ENCODE measurements at regions not wholly inside any gene's neighbourhood (a gene's known extent, or its start where the extent isn't known, plus 50 kb on each side); places are given as distances from the start of the nearest gene placed in this dataset.

DNA sequence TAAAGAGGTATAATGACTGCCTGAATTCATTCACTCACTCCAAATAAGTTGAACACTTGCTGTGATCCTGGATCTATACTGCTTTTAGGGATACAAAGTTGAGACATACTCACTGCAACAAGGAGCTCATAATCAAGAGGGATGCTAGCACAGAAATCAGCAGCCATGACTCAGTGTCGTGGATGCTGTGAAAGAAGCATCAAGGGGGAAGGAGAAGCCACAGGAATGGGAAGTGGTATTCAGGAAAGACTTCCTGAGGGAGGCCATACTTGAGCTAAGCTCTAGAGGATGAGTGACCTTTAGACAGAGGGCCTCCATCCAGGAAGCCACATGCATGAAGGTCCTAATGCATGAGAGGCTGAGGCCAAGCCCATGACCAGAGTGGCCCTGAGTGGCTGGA, 245.7 kb upstream of the RORA start:
- DNase-seq: no peak

DNA sequence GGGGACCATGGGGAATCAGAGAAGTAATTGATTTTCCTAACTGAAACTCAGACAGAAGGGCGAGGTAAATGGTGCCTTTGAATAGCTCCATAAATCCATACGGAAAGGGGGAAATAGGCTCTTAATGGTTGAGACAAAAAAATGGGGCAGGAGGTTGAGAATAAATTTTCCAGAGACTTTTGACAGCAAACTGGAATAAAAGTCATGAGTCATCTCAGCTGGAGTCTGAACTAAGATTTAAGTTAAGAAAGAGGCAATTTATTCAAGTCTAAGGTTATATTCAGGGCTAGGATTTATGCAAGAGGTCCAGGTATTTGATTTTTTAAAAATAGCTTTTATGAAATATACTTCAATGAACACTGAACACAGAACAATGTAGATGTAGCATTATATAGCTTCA, 238.7 kb upstream of the RORA start:
- no peak for DNase-seq

DNA sequence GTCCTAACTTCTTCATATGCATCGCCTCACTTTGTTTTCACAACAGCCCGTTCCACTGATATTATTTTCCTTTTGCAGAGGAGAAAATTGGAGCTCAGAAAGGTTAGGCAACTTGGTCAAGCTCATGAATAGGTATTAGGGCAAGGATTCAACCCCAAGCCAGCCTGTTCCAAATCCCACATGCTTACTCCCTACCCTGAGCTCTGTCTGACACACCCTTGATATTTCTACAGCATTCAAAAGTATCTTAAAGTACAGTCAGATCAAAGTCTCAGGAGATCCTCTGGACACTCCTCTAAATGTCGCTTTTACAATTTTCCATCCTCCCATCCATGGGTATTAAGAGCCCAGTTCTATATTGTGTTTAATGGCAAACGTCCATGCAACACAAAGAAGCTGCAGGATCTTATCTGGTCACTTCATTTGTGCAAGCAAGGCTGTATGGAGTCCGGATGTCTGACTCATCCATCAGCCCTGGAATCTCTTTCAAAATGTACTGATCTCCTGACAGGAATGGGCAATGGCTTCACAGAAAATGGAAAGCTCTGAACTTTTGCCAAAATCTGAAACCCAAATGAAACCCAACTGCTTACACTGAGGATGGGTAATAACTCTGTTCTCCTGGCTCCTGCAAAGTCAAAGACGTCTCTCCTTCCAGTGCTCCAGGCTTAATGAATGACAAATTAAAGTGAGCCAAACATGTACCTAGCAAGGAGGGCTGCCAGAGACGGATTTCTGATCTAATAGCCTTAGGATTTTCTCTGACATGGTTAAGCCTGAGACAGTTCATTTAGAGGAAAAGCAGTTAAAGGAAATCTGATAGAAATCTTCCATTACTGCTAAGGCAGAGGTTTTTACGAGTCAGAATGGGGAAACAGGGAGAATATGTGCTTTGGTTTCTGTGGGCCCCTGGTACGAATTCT, 230.9 kb upstream of the RORA start:
- DNase-seq: no peak

DNA sequence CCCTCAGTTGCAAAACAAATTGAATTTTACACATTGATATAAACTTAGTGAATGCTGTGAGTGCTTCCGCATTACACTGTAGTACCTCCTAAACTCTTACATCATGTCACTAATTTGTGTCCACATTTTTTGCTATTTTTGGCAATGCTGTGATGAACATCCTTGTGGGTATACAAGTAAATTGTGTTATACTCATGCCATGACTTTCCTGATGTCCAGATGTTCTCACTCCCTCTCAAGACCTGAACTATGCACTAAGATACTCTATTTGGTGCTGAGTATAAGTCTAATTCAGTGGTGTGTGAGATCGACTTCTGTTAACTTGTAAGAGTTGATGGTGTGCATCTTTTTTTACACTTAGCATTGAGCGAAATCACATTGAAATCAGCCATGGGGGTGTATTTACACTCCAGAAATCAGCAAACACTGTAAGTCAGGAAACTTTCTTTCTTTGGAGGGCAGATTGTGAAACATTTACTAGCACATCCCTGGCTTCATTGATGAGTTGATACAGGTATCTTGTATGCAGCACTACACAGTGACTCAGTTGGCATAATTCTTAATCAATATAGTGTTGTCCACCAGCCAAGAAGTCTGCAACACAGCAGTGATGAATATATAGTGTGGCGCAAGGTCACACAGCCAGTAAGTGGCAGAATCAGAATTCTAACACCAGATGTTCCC, 228.1 kb upstream of the RORA start:
- no peak for DNase-seq

DNA sequence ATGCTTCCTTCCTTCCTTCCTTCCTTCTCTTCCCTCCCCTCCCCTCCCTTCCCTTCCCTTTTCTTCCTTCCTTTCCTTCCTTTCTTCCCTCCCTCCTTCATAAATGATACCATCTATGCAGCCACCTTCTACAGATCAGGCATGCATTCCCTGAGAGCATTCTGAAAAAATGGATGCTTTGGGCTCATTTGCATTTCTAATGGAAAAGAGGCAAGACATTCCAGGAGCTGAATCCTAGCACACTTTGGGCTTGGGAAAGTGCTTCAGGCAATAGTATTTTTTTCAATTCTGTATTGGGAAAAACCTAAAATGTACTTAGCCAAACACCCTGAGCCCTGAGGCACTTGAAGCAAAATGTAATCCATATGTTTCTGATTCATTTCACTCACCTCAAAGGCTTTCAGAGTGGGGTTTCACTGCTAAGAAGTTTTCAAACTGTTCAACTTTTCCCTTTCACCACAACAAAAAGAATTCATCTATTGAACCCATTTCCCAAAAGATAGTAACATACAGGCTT, 220.1 kb upstream of the RORA start:
- DNase-seq: no peak

DNA sequence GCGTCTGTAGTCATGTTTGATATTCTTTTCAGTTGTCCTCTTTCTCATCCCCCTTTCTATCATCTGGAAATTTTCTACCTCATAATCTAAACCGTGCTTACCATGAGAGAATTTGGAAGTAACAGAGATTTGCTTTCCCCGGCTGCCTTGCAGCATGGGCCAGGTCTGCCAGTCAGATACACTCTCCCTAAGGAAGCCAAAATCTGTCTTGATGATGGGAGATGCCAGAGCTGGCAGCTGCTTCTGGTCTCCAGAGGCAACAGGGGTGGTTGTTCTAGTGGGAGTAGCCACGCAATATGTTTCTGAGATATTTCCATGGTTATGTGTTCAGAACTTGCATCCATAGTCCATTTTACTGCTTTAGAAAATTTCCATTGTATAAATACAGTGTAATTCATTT, 218.9 kb upstream of the RORA start:
- DNase-seq: no peak

DNA sequence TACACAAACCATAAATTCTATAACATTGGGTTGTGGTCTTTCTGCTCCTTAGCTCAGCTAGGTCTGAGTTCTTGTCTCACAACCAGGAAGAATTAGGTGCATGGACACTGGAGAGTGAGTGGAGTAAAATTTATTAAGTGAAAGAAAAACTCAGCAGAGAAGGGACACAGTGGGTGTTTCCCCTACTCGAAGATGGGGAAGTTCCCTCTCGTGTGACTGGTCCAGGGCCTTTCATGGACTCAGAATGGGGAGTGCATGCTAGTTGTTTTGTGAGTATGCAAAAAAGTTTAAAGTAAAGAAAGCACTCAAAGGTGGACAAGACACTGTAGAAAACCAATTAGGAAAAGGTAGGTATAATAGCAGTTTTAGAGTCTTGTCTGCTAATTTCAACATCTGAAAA, 215.5 kb upstream of the RORA start:
- no peak for DNase-seq

DNA sequence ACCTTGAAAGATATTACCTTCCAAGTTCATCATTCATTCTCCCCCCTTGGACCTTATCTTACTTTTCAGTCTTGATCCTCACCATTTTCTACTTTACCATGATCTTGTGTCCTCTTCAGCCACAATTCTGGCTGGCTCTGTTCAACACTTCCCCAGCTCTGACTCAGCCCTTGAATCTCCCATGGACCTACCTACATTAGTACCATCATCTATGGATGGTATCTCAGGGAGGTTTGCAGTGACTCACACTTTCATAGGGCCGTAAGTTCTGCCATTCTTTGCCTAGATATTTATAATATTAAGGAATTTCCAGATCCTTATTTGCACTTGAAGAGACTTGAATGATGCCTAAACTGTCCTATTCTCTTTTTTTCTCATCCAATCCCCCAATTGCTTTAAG, 213.7 kb upstream of the RORA start:
- no peak for DNase-seq

DNA sequence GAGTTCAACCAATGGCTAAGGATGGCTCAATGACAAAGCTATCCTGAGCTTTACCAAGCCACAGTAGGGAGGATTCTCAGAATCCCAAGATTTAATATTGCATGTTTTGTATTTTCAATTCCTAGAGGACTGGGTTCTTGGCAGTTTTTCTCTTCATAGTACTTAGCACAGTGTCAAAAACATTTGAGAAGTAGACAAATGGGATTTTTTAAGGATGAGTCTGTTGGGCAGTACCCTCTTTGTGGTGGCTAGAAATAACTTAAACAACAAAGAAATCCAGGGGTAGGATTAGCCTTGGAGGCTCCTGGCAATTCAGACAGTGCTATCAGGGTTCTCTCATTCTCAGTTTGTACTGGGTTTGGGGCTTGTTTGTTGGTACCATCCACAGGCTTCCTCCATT, 212.8 kb upstream of the RORA start:
- no peak for DNase-seq

DNA sequence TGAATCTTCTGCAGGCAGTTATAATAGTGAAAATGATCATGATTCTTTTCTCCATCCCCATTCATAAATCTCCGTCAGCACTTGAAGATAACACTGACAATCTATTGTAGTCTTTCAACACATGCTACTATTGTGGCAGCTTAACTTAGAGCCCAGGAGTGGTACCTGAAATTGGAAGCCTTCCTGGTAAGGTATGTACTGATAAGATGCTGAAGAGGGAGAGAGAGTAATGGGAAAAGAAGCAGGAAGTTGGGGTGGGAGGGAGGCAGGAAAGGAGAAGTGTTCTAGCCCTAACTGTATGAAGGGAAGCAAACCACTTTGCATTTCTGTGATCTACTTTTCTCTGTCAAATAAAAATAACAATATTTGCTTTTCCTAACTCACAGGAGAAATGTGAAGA, 197.4 kb upstream of the RORA start:
- no peak for DNase-seq

DNA sequence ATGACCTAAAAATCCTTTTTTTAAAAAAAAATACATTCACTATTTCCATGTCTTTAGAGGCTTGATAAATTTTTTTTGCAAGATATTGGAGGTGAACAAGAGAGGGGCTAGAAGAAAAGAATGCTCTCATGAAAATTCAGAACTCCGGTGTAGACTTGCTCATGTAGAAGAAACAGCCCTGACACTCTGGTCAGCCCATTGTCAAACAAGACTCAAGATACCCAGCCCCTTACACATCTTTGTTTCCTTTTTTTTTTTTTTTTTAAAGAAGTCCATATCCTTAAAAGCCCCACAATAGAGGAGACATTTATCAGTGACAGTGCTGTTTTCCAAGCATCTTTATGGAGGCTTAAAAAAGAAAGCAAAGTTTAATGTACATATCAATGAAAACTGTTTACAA, 196.8 kb upstream of the RORA start:
- DNase-seq: no peak

DNA sequence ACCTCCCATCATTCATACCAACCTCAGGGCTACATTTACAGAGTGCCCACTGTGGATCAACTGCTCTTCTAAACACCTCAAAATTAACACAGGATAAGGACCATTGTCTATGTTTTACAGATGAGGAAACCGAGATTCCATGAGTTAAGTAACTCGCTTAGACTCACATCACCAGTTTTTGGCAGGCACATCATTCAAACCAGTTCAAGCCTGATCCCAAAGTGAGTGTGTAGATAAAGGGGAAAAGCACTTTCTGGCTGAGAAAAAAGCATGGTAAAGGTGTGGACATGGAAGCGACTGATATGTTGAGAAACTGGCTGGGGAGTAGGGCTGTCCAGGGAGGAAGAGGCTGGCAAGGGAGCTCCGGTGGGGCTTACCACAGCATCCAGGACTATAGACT, 193.7 kb upstream of the RORA start:
- no peak for DNase-seq

DNA sequence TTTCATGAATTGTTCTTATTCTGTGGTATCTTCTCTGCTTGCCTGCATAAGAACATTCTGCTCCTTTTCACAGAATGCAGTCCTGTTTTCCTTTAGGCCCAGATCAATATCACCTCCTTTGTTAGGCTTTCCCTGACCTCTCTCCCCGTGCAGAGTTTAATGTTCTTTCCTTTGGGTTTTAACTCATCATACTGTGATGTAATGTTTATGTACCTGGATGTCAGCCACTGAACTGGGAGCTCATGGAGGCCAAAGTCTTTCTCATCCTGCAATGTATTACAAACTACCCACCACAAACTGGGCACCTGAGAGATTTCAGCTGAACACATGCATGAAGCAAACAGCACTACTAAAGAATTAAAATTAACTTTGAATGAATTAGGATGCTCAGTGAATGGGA, 192.8 kb upstream of the RORA start:
- DNase-seq: no peak

DNA sequence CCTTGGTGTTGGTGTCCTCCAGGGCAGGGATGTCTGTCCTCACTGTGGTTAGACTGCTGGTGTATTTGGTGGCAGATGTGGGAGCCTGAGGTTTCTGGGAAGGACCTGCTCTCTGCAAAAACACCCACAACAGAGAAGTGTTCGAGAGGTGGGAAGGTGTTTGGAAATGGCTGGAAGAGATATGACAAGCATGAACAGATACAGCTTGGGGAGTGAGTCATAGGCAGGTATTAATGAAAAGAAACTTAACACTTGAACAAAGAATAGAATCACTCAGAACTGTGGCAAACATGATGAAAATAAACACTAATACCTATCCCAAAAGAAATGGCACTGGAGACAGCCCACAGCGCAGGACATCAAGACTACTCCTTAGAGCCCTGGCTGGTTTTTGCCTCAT, 192.4 kb upstream of the RORA start:
- no peak for DNase-seq

DNA sequence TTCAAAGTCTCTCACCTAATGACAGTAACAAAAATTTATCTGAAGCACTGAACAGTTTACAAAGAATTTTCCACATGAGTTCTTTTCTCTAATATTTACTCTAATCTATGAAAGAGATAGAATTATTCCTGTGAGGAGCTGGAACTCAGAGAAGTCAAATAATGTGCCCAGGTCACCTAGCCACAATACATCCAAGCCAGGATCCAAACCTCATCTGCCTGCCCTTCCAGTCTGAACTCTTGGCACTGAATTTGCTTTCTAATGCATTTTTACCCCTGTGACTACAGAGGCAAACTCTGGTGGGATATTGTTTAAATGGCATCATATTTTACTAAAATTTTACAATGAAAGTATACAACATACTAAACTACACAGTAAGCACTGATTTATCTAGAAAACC, 191.4 kb upstream of the RORA start:
- no peak for DNase-seq

DNA sequence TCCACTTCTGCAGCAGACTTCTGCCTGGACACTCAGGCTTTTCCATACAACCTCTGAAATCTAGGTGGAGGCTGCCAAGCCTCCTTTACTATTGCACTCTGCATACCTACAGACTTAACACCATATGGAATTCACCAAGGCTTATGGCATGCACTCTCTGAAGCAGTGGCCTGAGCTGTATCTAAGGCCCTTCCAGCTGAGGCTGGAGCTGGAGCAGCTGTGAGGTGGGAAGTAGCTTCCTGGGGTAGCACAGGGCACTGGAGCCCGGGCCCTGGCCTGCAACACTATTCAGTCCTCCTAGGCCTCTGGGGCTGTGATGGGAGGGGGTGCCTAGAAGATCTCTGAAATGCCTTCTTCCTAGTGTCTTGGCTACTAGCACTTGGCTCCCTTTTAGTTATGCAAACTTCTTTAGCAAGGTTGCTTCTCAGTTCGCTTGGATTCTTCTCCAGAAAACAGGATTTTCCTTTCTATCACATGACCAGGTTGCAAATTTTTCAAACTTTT, 186.6 kb upstream of the RORA start:
- no peak for DNase-seq

DNA sequence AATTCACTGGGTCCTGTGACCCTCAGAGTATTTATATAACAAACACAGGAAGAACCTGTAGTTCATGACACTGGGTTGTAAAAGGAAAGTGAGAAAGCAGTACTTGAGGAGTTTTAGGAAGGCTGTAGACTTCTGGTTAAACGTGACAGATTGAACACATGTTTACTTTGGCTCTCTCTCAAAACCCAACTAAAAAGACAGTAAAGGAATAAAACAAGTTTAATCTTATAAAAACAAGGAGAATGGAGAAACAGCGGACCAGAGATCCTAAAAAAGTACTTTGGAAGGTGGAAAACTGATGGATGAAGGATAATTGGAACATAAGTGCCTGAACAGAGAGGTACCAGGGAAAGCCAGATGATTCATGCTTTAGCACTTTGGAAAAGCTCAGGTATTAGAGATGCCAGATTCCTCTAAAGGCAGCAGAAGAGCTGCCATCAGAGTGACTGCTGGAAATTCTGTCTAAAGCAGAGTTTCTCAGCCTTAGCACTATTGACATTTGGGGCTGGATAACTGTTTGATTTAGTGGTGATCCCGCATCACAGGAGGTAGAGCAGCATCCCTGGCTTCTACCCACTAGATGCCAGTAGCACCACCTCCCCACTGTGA, 182.9 kb upstream of the RORA start:
- no peak for DNase-seq

DNA sequence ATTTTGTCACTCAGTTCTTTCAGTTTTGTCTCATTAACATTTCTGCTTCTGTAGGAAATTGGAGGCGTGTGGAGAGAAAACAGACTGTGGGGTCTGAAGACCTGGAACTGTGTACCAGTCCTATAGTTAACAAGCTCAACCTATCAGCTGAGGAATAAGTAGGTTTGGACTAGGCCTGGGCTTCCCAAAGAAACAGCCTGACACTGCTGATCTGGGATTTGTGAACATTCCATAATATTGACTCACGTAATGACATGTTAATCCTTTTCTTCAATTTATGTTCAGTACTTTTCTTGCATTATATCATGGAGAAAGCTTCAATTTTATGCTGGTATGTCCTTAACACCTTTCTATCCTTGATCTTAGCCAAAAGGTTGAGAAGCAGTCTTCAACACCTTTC, 181.6 kb upstream of the RORA start:
- no peak for DNase-seq

DNA sequence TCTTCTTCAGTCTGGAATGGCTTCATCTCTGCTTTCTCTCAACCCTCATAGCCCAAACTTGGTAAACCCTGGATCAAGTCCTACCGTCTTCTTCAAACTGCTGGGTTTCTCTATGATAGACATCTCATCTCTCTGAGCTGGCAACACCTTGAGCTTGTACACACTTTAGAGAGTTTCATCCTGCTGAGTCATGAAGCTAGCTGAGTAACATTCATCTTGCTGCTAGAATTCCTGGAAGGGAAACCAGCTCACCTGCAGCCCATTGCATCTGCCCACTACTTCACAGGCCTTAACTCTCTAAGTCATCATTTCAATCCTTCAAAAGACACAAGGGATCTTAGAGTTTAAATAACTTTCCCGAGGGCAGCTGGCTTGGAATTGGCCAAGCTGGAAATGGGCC, 175.5 kb upstream of the RORA start:
- no peak for DNase-seq

DNA sequence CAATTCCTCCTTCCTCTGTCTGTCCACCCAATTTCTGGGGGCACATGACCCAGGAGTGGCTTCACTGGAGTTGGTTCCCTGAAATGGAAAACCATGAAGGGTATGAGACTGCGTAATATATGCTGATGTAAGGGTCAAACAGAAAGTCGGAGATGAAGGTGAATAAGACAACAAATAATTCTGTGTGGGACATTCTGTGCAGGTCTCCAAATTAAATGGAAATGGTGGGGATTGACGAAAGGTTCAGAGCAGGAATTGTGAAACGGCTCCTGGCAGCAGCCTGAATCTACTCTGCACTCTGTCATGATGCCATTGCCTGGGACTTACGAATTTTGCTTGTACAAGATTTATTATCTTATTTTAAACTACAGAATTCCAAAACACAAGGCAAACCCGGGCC, 174.8 kb upstream of the RORA start:
- DNase-seq: no peak

DNA sequence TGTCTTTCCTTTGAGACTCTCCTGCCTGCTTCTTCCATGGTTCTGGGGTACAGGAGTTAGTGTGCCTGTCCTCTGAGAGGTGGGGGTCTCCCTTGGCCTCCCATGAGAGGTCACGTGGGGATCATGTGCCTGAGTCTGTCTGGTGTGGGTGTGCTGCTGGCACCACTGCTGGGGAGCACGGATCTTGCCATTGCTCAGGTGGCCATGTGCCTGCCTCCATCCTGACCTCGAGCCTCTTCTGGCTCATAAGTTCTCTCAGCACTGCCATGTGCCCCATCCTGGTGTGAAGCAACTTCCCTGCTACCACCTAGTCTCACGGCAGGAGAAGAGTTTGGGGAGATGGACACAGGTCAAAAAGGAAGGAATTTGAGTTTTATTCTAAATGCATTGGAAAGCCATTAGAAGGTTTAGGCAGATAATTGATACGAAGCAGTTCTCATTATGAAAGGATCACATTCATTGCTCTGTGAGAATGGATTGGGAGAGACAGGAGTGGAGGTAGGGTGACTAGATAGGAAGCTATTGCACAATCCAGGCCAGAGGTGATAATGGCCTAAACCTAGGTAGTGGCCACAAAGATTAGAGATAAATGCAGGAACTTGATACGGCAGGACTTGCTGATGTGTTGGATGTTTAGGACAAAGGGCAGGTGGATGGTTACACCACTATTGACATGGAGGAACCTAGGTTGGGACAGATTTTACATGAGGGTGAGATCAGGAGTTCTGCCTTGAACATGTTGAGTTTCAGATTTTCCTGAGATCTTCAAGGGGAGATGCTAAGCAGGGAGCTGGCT, 173.0 kb upstream of the RORA start:
- no peak for DNase-seq

DNA sequence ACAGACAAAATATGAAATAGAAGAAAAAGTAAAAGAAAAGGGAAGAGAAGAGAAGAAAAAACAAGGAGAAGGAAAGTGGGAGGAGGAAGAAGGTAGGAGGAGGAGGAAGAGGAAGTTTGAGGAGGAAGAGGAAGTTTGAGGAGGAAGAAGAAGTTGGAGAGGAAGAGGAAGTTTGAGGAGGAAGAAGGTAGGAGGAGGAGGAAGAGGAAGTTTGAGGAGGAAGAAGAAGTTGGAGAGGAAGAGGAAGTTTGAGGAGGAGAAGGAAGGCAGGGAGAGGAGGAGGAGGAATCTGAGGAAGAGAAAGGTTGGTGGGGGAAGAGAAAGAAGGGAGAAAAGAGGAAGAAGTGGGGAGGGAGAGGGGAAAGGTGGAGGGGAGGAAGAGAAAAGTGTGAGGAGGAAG, 169.2 kb upstream of the RORA start:
- no peak for DNase-seq

Data from C1 segment of cervical spinal cord (tissue), 14 donors.